ENCODE measurements at regions not wholly inside any gene's neighbourhood (a gene's known extent, or its start where the extent isn't known, plus 50 kb on each side); places are given as distances from the start of the nearest gene placed in this dataset.

DNA sequence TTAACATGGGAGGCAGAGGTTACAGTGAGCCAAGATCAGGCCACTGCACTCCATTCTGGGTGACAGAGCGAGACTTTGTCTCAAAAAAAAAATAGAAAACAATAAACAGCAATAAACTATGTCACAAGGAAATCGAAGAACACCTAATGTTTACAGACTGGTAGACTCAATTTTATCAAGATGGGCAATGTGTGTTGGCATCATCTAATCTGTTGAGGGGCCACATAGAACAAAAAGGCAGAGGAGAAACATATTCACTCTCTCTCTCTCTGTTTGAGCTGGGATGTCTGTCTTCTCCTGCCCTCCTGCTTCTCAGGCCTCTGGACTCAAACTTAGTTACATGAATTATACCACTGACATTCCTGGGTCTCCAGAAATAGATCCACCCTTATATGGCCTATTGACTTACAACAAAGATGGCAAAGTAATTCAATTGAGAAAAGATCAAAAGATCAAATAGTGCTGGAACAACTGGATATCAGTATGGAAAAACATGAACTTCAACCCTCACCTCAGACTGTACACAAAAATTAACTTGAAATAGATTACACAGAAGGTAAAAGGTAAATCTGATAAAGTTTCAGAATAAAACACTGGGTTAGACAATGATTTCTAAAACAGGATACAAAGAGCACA lies 703.8 kb upstream of the CRIM1 start:
- TF ChIP-seq, protein P1, sequence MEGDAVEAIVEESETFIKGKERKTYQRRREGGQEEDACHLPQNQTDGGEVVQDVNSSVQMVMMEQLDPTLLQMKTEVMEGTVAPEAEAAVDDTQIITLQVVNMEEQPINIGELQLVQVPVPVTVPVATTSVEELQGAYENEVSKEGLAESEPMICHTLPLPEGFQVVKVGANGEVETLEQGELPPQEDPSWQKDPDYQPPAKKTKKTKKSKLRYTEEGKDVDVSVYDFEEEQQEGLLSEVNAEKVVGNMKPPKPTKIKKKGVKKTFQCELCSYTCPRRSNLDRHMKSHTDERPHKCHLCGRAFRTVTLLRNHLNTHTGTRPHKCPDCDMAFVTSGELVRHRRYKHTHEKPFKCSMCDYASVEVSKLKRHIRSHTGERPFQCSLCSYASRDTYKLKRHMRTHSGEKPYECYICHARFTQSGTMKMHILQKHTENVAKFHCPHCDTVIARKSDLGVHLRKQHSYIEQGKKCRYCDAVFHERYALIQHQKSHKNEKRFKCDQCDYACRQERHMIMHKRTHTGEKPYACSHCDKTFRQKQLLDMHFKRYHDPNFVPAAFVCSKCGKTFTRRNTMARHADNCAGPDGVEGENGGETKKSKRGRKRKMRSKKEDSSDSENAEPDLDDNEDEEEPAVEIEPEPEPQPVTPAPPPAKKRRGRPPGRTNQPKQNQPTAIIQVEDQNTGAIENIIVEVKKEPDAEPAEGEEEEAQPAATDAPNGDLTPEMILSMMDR (conservative IDR thresholded peaks at IDR 0.05; ENCODE audit: low read length): no peak
- TF ChIP-seq EZH2phosphoT487 (IDR thresholded peaks at IDR 0.05; ENCODE audit: borderline replicate concordance, low read depth, low read length): no peak

All from OCI-LY7 (cell line).